Peyer's patch (tissue), 4 donors: ENCODE measurements at regions not wholly inside any gene's neighbourhood (a gene's known extent, or its start where the extent isn't known, plus 50 kb on each side); places are given as distances from the start of the nearest gene placed in this dataset.

Experiments
- DNase-seq, 3 donors: peaks; one replicate each; pipeline ENCODE4 v3.0.0-alpha.2; 2017 to 2019
- H3K27ac ChIP-seq, 4 donors: fragments of 200-600 bp; sonication (generic); one replicate each; pipeline ENCODE4 v1.5.1; 2016 to 2019
- H3K27me3 ChIP-seq, 2 donors: fragments of 200-600 bp; sonication (generic); one replicate each; pipeline ENCODE4 v1.5.1; 2019
- H3K36me3 ChIP-seq, 3 donors: fragments of 200-600 bp; sonication (generic); one replicate each; pipeline ENCODE4 v1.5.1; 2016 to 2019
- H3K4me1 ChIP-seq, 4 donors: fragments of 200-600 bp; sonication (generic); one replicate each; pipeline ENCODE4 v1.5.1; 2016 to 2019
- H3K4me3 ChIP-seq, 4 donors: fragments of 200-600 bp; sonication (generic); 1 replicate in 3 of 4; 2 replicates in 1 of 4; pipeline ENCODE4 v1.5.1; 2016 to 2019; ENCODE audit warnings: mild to moderate bottlenecking in 1 of 4
- H3K9me3 ChIP-seq, 4 donors: fragments of 200-600 bp; sonication (generic); one replicate each; pipeline ENCODE4 v1.5.1; 2016 to 2019; ENCODE audit warnings: mild to moderate bottlenecking in 1 of 4
- POLR2A ChIP-seq, 2 donors: fragments of 450-650 bp; IDR thresholded peaks; one replicate each; pipeline ENCODE4 v1.5.1; 2017; ENCODE audit warnings: antibody characterized with exemption in 2 of 2, mild to moderate bottlenecking in 2 of 2, moderate library complexity in 2 of 2
- TF ChIP-seq, protein P1 (sequence below), 6 experiments: fragments of 450-650 bp in 4 of 6; fragments of 200-600 bp in 2 of 6; sonication (generic) in 1 of 6; IDR thresholded peaks; one replicate each; pipeline ENCODE4 v1.5.1; 2017 to 2019; ENCODE audit warnings: antibody characterized with exemption in 6 of 6, mild to moderate bottlenecking in 3 of 6, moderate library complexity in 1 of 6

DNA sequence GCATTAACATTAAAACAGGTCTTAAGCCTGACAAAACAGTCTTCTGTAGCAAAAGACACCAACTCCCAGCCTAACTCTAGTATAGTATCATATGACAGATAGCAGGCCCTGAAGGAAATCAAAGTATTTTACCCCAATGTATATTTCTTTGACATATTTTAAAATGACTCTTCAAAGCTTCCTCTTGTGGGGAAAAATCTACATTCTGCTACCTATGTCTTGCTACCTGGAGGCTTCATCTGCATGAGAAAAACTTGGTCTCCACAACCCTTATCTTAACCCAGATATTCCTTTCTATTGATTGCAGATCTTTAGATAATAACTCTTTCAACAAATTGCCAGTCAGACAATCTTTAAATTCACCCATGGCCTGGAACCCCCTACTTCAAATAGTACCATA lies 1620.4 kb downstream of the PCDH7 start:
- Histone ChIP-seq H3K27ac (no peak overlapping the region), H3K9me3 (no peaks in the 10 kb centered on the region), H3K4me1 (no peaks in the 10 kb centered on the region), H3K27me3 (no peaks in the 10 kb centered on the region), H3K36me3 (no peaks in the 10 kb centered on the region), H3K4me3 (no peak overlapping the region)
- no peak for DNase-seq
- TF ChIP-seq, protein P1, sequence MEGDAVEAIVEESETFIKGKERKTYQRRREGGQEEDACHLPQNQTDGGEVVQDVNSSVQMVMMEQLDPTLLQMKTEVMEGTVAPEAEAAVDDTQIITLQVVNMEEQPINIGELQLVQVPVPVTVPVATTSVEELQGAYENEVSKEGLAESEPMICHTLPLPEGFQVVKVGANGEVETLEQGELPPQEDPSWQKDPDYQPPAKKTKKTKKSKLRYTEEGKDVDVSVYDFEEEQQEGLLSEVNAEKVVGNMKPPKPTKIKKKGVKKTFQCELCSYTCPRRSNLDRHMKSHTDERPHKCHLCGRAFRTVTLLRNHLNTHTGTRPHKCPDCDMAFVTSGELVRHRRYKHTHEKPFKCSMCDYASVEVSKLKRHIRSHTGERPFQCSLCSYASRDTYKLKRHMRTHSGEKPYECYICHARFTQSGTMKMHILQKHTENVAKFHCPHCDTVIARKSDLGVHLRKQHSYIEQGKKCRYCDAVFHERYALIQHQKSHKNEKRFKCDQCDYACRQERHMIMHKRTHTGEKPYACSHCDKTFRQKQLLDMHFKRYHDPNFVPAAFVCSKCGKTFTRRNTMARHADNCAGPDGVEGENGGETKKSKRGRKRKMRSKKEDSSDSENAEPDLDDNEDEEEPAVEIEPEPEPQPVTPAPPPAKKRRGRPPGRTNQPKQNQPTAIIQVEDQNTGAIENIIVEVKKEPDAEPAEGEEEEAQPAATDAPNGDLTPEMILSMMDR (IDR thresholded peaks at IDR 0.05): no peak
- TF ChIP-seq POLR2A (IDR thresholded peaks at IDR 0.05): no peak

DNA sequence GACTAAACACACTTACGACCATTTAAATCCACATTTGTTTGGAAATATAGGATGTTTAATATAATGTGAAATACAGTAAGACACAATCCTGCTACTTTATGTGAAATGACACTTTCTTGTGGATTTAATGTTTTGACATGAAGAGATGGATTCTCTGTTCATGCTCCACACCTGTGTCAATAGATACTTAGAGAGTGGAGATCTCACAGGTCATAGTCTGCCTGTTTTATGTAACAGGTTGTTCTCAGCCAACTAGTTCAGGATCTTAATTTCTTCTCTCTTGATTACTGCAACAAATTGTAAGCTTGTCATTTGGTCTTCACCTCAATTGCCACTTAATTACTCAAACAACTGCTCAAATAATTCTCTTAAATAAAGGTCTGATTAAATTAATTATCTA lies 1621.2 kb downstream of the PCDH7 start:
- no peaks in the 10 kb centered on the region for H3K27me3 ChIP-seq
- no peak overlapping the region for H3K27ac ChIP-seq
- no peak overlapping the region for H3K4me3 ChIP-seq
- no peak for DNase-seq
- H3K36me3 ChIP-seq: no peaks in the 10 kb centered on the region
- TF ChIP-seq, protein P1 (IDR thresholded peaks at IDR 0.05): no peak
- TF ChIP-seq POLR2A (IDR thresholded peaks at IDR 0.05): no peak
- no peaks in the 10 kb centered on the region for H3K4me1 ChIP-seq
- no peaks in the 10 kb centered on the region for H3K9me3 ChIP-seq

DNA sequence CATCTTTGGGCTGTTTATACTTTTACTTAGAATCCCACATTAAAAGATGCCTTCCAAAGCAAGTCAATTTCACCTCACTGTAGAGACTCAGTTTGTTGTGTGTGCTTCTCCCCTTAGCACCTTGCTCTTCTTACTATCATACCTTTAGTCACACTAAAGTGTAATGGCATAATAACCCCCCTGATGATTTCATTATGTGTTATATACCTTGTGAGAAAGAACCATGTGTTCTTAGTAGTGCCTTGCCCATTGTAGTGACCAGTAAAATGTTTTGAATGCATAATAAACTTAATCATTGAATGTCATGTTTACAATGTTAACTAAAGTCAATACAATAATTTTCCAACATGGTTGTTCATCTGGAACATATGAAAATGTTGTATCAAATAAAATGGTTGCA lies 1621.9 kb downstream of the PCDH7 start:
- Histone ChIP-seq H3K9me3 (no peaks in the 10 kb centered on the region), H3K36me3 (no peaks in the 10 kb centered on the region), H3K4me1 (no peaks in the 10 kb centered on the region), H3K27ac (no peak overlapping the region), H3K4me3 (no peak overlapping the region), H3K27me3 (no peaks in the 10 kb centered on the region)
- DNase-seq: no peak
- TF ChIP-seq, protein P1 (IDR thresholded peaks at IDR 0.05): no peak
- no peak for TF ChIP-seq POLR2A (IDR thresholded peaks at IDR 0.05)

DNA sequence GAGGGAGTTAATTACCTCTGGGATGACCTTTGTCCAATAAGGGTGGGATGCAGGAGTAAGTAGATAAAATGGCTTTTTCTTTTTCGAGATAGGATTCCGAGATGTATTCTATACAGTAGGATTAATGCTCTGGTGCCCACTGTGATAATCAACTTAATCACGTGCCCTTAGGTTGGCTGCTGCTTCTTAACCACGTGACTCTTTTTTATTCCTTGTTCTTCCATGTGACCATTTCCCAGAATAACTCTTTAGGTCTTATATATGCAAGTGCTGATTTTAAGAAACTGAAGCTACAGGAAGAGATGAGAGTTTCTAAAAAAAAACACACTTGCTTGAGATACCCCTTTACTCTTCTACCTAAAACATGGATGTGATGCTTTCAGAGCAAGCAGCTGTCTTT lies 1628.9 kb downstream of the PCDH7 start:
- H3K27me3 ChIP-seq: no peaks in the 10 kb centered on the region
- no peak for DNase-seq
- H3K4me1 ChIP-seq: no peaks in the 10 kb centered on the region
- H3K4me3 ChIP-seq: no peak overlapping the region
- no peaks in the 10 kb centered on the region for H3K9me3 ChIP-seq
- H3K27ac ChIP-seq: no peak overlapping the region
- no peaks in the 10 kb centered on the region for H3K36me3 ChIP-seq
- TF ChIP-seq, protein P1 (IDR thresholded peaks at IDR 0.05): no peak
- no peak for TF ChIP-seq POLR2A (IDR thresholded peaks at IDR 0.05)

DNA sequence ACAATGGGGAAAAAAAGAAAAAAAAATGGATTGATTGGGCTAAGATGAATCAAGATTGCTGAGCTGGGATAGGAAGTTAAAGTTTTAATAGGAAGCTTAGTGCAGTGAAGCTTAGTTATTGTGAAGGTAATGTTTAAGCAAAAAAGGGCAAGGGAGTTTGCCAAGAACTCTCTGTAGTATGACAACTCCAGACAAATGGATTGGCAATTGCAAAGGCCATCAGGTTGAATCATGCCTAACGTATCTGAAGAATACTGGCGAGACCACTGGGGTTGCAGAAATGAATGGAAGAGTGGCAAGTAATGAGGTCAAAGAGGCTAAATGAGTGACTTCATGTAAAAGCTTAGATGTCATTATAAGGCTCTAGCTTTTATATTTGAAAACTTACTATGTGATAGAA lies 1654.0 kb downstream of the PCDH7 start:
- H3K36me3 ChIP-seq: no peaks in the 10 kb centered on the region
- H3K9me3 ChIP-seq: no peaks in the 10 kb centered on the region
- DNase-seq: no peak
- no peaks in the 10 kb centered on the region for H3K4me1 ChIP-seq
- no peak overlapping the region for H3K27ac ChIP-seq
- no peak for TF ChIP-seq POLR2A (IDR thresholded peaks at IDR 0.05)
- TF ChIP-seq, protein P1 (IDR thresholded peaks at IDR 0.05): no peak
- H3K4me3 ChIP-seq: no peak overlapping the region
- H3K27me3 ChIP-seq: no peaks in the 10 kb centered on the region

DNA sequence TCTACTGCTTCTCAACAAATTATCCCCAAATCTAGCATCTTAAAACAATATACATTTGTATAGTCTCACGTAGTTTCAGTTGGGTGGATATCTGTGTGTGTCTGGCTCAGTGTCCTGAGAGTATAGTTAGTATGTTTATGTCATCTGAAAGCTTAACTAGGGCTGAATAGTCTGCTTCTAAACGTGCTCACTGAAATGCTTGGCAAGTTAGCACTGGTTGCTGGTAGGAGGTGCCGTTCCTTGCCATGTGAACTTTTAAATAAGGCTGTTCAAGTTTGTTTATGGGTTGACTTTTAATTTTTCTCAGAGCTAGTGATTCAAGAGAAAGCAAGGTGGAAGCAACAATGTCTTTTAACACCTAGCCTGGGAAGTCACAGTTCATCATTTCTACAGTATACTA lies 1673.6 kb downstream of the PCDH7 start:
- TF ChIP-seq, protein P1 (IDR thresholded peaks at IDR 0.05): no peak
- TF ChIP-seq POLR2A (IDR thresholded peaks at IDR 0.05): no peak
- no peak overlapping the region for H3K27ac ChIP-seq
- H3K4me3 ChIP-seq: no peak overlapping the region
- H3K27me3 ChIP-seq: no peaks in the 10 kb centered on the region
- H3K36me3 ChIP-seq: no peaks in the 10 kb centered on the region
- no peaks in the 10 kb centered on the region for H3K9me3 ChIP-seq
- no peaks in the 10 kb centered on the region for H3K4me1 ChIP-seq
- DNase-seq: no peak
